Peyer's patch (tissue), 4 donors: ENCODE measurements at regions not wholly inside any gene's neighbourhood (a gene's known extent, or its start where the extent isn't known, plus 50 kb on each side); places are given as distances from the start of the nearest gene placed in this dataset.

Source experiments
- DNase-seq, 3 donors: peaks; one replicate each; pipeline ENCODE4 v3.0.0-alpha.2; 2017 to 2019
- H3K27ac ChIP-seq, 4 donors: fragments of 200-600 bp; sonication (generic); one replicate each; pipeline ENCODE4 v1.5.1; 2016 to 2019
- H3K27me3 ChIP-seq, 2 donors: fragments of 200-600 bp; sonication (generic); one replicate each; pipeline ENCODE4 v1.5.1; 2019
- H3K36me3 ChIP-seq, 3 donors: fragments of 200-600 bp; sonication (generic); one replicate each; pipeline ENCODE4 v1.5.1; 2016 to 2019
- H3K4me1 ChIP-seq, 4 donors: fragments of 200-600 bp; sonication (generic); one replicate each; pipeline ENCODE4 v1.5.1; 2016 to 2019
- H3K4me3 ChIP-seq, 4 donors: fragments of 200-600 bp; sonication (generic); 1 replicate in 3 of 4; 2 replicates in 1 of 4; pipeline ENCODE4 v1.5.1; 2016 to 2019; ENCODE audit warnings: mild to moderate bottlenecking in 1 of 4
- H3K9me3 ChIP-seq, 4 donors: fragments of 200-600 bp; sonication (generic); one replicate each; pipeline ENCODE4 v1.5.1; 2016 to 2019; ENCODE audit warnings: mild to moderate bottlenecking in 1 of 4
- POLR2A ChIP-seq, 2 donors: fragments of 450-650 bp; IDR thresholded peaks; one replicate each; pipeline ENCODE4 v1.5.1; 2017; ENCODE audit warnings: antibody characterized with exemption in 2 of 2, mild to moderate bottlenecking in 2 of 2, moderate library complexity in 2 of 2
- TF ChIP-seq, protein P1 (sequence below), 6 experiments: fragments of 450-650 bp in 4 of 6; fragments of 200-600 bp in 2 of 6; sonication (generic) in 1 of 6; IDR thresholded peaks; one replicate each; pipeline ENCODE4 v1.5.1; 2017 to 2019; ENCODE audit warnings: antibody characterized with exemption in 6 of 6, mild to moderate bottlenecking in 3 of 6, moderate library complexity in 1 of 6

DNA sequence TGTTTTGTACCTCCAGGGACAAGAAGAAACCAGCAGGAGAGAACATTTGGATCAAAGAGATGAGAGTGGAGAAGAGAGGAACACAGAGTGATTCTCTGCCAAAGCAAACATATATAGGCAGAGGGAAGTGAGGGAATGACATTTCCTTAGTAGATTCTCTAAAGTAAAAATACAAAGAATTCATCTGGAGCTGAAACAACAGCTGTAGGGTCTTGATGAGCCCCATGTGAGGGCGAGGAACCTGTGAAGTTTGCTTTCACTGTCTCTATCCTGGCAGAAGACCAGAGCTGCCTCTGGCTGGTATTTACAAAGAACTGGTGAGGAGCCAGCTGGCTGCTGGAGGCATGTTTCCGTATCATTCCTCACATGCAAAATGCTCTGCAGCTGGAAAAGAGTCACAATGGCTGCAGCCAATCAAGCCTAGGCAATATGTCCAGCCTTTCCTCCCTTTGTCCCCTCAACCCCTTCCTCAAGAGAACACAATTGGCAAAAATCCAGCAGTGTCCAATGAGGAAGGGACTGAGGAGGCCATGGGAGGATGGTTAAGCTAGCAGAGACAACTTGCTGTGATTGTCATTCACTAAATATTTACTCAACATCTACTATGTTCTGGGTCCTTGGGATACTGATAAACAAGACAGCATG is 122.5 kb downstream of the PHLDA1 start:
- DNase-seq, result peak in 1 of 3 donors; percentile 50
- TF ChIP-seq, protein P1, sequence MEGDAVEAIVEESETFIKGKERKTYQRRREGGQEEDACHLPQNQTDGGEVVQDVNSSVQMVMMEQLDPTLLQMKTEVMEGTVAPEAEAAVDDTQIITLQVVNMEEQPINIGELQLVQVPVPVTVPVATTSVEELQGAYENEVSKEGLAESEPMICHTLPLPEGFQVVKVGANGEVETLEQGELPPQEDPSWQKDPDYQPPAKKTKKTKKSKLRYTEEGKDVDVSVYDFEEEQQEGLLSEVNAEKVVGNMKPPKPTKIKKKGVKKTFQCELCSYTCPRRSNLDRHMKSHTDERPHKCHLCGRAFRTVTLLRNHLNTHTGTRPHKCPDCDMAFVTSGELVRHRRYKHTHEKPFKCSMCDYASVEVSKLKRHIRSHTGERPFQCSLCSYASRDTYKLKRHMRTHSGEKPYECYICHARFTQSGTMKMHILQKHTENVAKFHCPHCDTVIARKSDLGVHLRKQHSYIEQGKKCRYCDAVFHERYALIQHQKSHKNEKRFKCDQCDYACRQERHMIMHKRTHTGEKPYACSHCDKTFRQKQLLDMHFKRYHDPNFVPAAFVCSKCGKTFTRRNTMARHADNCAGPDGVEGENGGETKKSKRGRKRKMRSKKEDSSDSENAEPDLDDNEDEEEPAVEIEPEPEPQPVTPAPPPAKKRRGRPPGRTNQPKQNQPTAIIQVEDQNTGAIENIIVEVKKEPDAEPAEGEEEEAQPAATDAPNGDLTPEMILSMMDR (IDR thresholded peaks at IDR 0.05), result no peak
- no peak for TF ChIP-seq POLR2A (IDR thresholded peaks at IDR 0.05)
- Histone ChIP-seq H3K27me3 (no peaks in the 10 kb centered on the region), H3K36me3 (no peaks in the 10 kb centered on the region), H3K4me3 (no peak overlapping the region), H3K9me3 (no peaks in the 10 kb centered on the region), H3K4me1 (no peaks in the 10 kb centered on the region), H3K27ac (peak overlapping the region in 1 of 4 donors; percentile 14)

DNA sequence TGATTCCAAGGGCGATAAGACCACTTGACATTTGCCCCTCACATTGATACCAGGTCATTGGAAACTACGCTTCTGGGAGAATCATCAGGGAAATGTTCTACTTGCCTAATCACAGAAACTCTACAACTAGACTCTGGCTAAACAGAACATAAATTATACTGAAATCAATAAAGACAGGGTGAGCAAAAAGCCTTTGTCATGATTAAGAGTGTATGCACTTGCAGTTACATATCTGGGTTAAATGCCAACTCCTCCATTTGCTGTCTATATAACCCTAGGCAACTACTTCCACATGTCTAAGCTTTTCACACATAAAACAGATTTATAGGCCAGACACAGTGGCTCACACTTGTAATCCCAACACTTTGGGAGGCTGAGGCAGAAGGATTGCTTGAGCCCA is 125.7 kb downstream of the PHLDA1 start:
- no peaks in the 10 kb centered on the region for H3K9me3 ChIP-seq
- DNase-seq, result no peak
- H3K4me1 ChIP-seq, result no peaks in the 10 kb centered on the region
- TF ChIP-seq POLR2A (IDR thresholded peaks at IDR 0.05), result no peak
- TF ChIP-seq, protein P1 (IDR thresholded peaks at IDR 0.05), result no peak
- no peak overlapping the region for H3K4me3 ChIP-seq
- no peaks in the 10 kb centered on the region for H3K27me3 ChIP-seq
- H3K36me3 ChIP-seq, result no peaks in the 10 kb centered on the region
- H3K27ac ChIP-seq, result no peak overlapping the region

DNA sequence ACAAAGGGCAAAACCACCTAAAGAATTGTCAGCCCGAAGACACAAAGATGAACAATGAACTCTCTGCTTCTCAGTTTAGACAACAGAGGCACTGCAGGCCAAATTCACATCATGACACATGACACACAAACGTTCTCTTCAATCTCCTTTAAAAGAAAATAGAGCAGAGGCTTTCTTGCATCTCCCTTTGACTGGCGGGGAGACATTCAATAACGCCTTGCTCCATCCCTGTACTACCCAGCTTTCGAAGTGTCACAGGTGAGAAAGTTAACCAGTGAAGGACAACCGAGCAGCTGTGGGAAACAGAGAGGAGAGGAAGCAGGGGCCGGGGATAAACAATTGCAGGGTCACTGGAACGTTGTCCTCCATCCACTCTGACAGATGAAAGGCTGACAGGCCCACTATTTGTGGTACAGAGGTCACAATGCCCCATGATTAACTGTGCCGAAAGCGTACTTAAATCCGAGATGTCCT is 130.8 kb downstream of the PHLDA1 start:
- DNase-seq, result no peak
- Histone ChIP-seq H3K9me3 (no peaks in the 10 kb centered on the region), H3K27ac (no peak overlapping the region), H3K4me3 (no peak overlapping the region), H3K36me3 (no peaks in the 10 kb centered on the region), H3K27me3 (no peaks in the 10 kb centered on the region), H3K4me1 (no peaks in the 10 kb centered on the region)
- TF ChIP-seq, protein P1 (IDR thresholded peaks at IDR 0.05), result no peak
- TF ChIP-seq POLR2A (IDR thresholded peaks at IDR 0.05), result no peak

DNA sequence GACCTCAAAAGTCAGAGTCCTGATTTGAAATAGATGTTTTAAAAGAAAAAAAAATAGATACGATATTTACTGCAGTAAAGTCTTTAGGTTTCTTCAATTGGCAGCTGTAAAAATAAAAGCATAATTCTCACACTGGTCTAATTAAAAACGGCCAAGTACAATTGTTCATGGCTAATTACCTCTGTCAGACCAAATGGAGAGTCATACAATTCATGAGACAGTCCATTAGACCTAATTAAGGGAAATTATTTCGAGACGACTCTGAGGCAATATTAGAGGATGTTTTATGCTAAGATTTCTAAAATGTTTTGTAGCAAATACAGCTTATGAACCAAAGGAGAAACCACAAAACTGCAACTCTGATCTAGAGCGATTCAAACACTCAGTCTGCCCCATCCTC is 131.3 kb downstream of the PHLDA1 start:
- no peak for DNase-seq
- H3K4me1 ChIP-seq, result no peaks in the 10 kb centered on the region
- H3K27me3 ChIP-seq, result no peaks in the 10 kb centered on the region
- H3K27ac ChIP-seq, result no peak overlapping the region
- H3K4me3 ChIP-seq, result no peak overlapping the region
- no peak for TF ChIP-seq POLR2A (IDR thresholded peaks at IDR 0.05)
- TF ChIP-seq, protein P1 (IDR thresholded peaks at IDR 0.05), result no peak
- H3K9me3 ChIP-seq, result no peaks in the 10 kb centered on the region
- no peaks in the 10 kb centered on the region for H3K36me3 ChIP-seq

DNA sequence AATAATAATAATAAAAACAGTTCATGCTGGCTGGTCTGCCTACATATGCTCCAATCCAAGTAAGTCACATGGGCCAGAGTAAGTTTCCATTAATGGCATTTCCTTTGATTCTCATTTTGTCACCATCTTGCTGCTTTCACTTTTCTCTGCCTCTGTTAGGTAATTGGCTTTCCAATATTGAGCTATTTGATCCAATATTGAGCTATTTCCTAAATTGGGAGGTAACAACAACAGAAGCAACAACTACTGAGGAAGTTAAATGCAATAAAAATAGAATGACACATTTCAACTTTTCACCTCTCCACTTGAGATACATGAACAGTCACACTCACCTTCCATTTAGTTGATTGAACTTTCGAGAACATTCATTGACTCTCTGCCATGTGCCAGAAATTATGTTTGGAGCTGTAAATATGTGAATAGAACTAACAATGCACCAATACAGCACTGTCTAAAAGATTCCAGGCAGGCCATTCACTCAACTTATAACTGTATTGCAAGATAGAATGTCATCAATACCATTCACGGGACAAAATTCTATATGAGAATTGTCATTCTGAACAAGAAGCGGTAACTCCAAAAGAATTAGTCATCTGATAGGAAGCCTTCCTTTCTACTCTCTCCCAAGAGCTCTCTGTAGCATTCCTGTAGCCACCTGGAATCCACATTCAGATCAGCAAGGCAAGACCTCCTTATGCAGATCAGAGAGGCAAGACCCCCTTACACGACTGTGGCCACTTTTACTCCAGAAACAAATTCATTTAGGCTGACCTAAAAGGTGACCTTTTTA is 136.4 kb downstream of the PHLDA1 start:
- H3K4me3 ChIP-seq, result no peak overlapping the region
- DNase-seq, result no peak

DNA sequence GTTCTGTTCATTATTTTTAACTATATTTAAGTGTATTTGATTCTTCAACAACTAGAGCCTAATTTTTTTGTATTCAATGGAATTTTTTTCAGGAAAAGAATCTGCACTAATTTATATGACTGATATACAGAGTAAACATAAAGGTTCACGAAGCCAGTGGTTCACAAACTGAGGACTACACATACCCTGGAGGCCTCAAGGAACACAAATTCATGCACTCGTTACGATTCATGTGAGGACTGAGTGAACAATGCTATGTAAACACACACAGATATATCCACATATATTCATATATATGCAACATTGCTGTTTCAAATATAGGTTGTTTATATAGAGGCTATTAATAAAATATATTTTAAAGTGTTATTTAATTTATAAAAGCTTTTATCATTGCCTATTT is 137.8 kb downstream of the PHLDA1 start:
- Histone ChIP-seq H3K9me3 (no peaks in the 10 kb centered on the region), H3K27ac (no peak overlapping the region), H3K27me3 (no peaks in the 10 kb centered on the region), H3K36me3 (no peaks in the 10 kb centered on the region), H3K4me1 (no peaks in the 10 kb centered on the region), H3K4me3 (no peak overlapping the region)
- no peak for DNase-seq
- TF ChIP-seq, protein P1 (IDR thresholded peaks at IDR 0.05), result no peak
- TF ChIP-seq POLR2A (IDR thresholded peaks at IDR 0.05), result no peak

More for the DNA sequence above, 136.4 kb downstream of the PHLDA1 start:
- no peaks in the 10 kb centered on the region for H3K27me3 ChIP-seq
- H3K36me3 ChIP-seq, result no peaks in the 10 kb centered on the region
- no peaks in the 10 kb centered on the region for H3K9me3 ChIP-seq
- no peak for TF ChIP-seq POLR2A (IDR thresholded peaks at IDR 0.05)
- H3K27ac ChIP-seq, result no peak overlapping the region
- no peaks in the 10 kb centered on the region for H3K4me1 ChIP-seq
